ENCODE measurements at regions not wholly inside any gene's neighbourhood (a gene's known extent, or its start where the extent isn't known, plus 50 kb on each side); places are given as distances from the start of the nearest gene placed in this dataset.
"Not testable (repeated sequence)": the region's sequence is repeated elsewhere in the genome, so short reads cannot be mapped to it uniquely, and the experiment has no call there.

DNA sequence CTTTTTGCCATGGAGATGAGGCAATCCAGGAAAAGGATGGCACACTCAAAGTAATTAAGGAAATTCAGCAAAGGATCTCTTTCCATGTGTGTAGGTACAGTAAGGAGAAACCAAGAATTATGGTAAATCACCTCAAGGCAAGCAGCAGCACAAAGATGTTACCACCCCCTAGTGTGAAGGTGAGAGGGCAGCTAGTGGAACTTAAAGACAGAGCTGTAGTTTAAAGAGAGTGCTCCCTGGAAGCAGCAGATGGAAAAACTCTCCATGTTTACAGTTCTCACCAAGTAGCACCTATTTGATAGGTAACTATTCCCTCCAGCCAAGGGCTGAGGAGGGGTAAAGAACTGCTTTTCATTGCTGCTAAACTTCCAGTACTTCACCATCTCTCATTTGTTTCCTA, 860.4 kb upstream of the CRIM1 start:
- no peaks in the 10 kb centered on the region for H3K36me3 Mint-ChIP-seq (ENCODE audit: low read depth)
- no peaks in the 10 kb centered on the region for H3K9me3 Mint-ChIP-seq (ENCODE audit: insufficient read depth)
- DNase-seq: no peak
- no peak overlapping the region for H3K4me3 Mint-ChIP-seq
- no peaks in the 10 kb centered on the region for H3K27me3 Mint-ChIP-seq (ENCODE audit: low read depth)
- CTCF ChIA-PET: no interaction called here
- no peak for ATAC-seq
- POLR2A ChIA-PET: no interaction called here
- no peak overlapping the region for H3K27ac Mint-ChIP-seq
- no peaks in the 10 kb centered on the region for H3K4me1 Mint-ChIP-seq (ENCODE audit: low read depth)

GRCh38 chr2:35478121-35478520, 877.5 kb upstream of the CRIM1 start:
- H3K4me3 Mint-ChIP-seq; ATAC-seq; H3K27ac Mint-ChIP-seq; CTCF ChIA-PET; POLR2A ChIA-PET; H3K4me1 Mint-ChIP-seq (ENCODE audit: low read depth); H3K9me3 Mint-ChIP-seq (ENCODE audit: insufficient read depth); DNase-seq; H3K27me3 Mint-ChIP-seq (ENCODE audit: low read depth); H3K36me3 Mint-ChIP-seq (ENCODE audit: low read depth): not testable (repeated sequence)

DNA sequence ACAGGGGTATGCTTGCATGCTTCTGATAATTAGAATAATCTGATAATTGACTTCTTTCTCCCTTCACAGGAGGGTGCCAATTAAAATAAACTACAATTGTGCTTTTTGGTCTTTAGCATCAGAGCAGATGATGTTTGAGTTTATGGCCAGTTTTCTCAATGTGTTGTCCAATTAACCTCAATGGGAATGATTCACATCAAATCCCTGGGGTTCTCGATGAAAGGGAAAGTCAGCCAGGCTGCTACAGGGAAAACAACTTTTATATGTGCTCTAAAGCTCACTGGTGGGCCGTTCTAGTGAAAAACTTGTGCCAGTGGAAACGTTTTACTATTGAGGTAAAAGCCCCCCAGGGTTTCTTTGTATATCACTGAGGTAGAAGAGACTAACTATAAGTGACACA, 887.3 kb upstream of the CRIM1 start:
- Mint-ChIP-seq H3K4me3 (no peak overlapping the region), H3K9me3 (ENCODE audit: insufficient read depth) (no peaks in the 10 kb centered on the region), H3K4me1 (ENCODE audit: low read depth) (no peaks in the 10 kb centered on the region), H3K36me3 (ENCODE audit: low read depth) (no peaks in the 10 kb centered on the region), H3K27me3 (ENCODE audit: low read depth) (no peaks in the 10 kb centered on the region), H3K27ac (no peak overlapping the region)
- ChIA-PET POLR2A (no interaction called here), CTCF (no interaction called here)
- ATAC-seq (no peak), DNase-seq (no peak)

GRCh38 chr2:35463805-35464596, 891.6 kb upstream of the CRIM1 start:
- Mint-ChIP-seq H3K27me3 (ENCODE audit: low read depth) (no peaks in the 10 kb centered on the region), H3K36me3 (ENCODE audit: low read depth) (no peaks in the 10 kb centered on the region), H3K4me1 (ENCODE audit: low read depth) (no peaks in the 10 kb centered on the region), H3K27ac (no peak overlapping the region), H3K9me3 (ENCODE audit: insufficient read depth) (no peaks in the 10 kb centered on the region), H3K4me3 (no peak overlapping the region)
- CTCF ChIA-PET: no interaction called here
- ATAC-seq: no peak
- no peak for DNase-seq
- POLR2A ChIA-PET: no interaction called here

- no peak overlapping the region for H3K4me3 Mint-ChIP-seq
- ChIA-PET CTCF (no interaction called here), POLR2A (interaction anchor here (0.6 kb wide), 1 partner anchor 645 kb away, joined by 6 read pairs; no protein-coding TSS in a partner anchor)
- DNase-seq (no peak), ATAC-seq (no peak)
- no peaks in the 10 kb centered on the region for H3K27me3 Mint-ChIP-seq (ENCODE audit: low read depth)
- no peaks in the 10 kb centered on the region for H3K9me3 Mint-ChIP-seq (ENCODE audit: insufficient read depth)
- H3K4me1 Mint-ChIP-seq (ENCODE audit: low read depth): no peaks in the 10 kb centered on the region
- H3K36me3 Mint-ChIP-seq (ENCODE audit: low read depth): no peaks in the 10 kb centered on the region
- H3K27ac Mint-ChIP-seq: no peak overlapping the region
Observed at GRCh38 chr2:35462226-35462998, 893.2 kb upstream of the CRIM1 start.

DNA sequence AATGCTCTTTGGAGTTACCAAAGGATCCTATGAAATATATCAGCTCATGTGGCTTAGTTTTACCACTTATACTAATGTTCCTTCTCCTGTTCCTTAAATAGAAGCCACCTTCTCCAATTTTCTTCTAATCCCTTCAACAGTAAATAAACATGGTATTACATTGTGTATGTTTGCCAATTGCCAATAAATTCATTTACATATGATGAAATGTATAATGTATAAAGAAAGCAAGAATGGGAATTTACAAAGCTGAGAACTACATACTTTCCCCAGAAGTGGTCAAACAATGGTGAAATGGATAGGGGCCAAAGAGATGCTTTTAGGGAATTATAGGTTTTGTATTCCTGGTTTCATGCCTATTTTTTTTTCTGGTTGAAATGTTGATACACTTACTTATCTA, 894.2 kb upstream of the CRIM1 start:
- CTCF ChIA-PET: no interaction called here
- no peak overlapping the region for H3K27ac Mint-ChIP-seq
- H3K4me3 Mint-ChIP-seq: no peak overlapping the region
- ATAC-seq (no peak), DNase-seq (no peak)
- POLR2A ChIA-PET: no interaction called here
- H3K27me3 Mint-ChIP-seq (ENCODE audit: low read depth): no peaks in the 10 kb centered on the region
- H3K36me3 Mint-ChIP-seq (ENCODE audit: low read depth): no peaks in the 10 kb centered on the region
- H3K4me1 Mint-ChIP-seq (ENCODE audit: low read depth): no peaks in the 10 kb centered on the region
- H3K9me3 Mint-ChIP-seq (ENCODE audit: insufficient read depth): no peaks in the 10 kb centered on the region

GRCh38 chr2:35454966-35455638, 900.5 kb upstream of the CRIM1 start:
- Mint-ChIP-seq H3K27me3 (ENCODE audit: low read depth) (no peaks in the 10 kb centered on the region), H3K36me3 (ENCODE audit: low read depth) (no peaks in the 10 kb centered on the region), H3K9me3 (ENCODE audit: insufficient read depth) (no peaks in the 10 kb centered on the region), H3K27ac (no peak overlapping the region), H3K4me3 (no peak overlapping the region), H3K4me1 (ENCODE audit: low read depth) (no peaks in the 10 kb centered on the region)
- ATAC-seq (no peak), DNase-seq (no peak)
- ChIA-PET CTCF (no interaction called here), POLR2A (no interaction called here)

DNA sequence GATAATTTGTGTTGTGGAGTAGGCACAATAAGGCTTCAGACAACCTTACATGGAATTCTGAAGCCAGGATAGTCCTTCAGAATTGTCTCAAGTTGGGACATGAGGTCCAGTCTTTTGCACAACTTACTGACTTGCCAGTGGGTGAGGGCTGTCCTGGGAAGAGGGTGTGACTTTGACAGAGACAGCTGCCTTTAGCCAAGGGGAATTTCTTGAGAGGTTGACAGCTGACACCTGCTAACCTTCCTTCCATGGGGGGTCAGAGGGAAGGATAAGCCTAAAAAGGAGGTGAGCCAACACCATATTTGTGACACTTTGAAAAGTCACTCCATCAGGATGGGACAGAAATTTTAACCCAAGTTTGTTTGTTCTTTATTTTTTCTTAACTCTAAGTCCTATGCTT, 907.8 kb upstream of the CRIM1 start:
- H3K4me1 Mint-ChIP-seq (ENCODE audit: low read depth): no peaks in the 10 kb centered on the region
- ChIA-PET CTCF (no interaction called here), POLR2A (no interaction called here)
- DNase-seq (no peak), ATAC-seq (no peak)
- H3K4me3 Mint-ChIP-seq: no peak overlapping the region
- no peaks in the 10 kb centered on the region for H3K36me3 Mint-ChIP-seq (ENCODE audit: low read depth)
- H3K27me3 Mint-ChIP-seq (ENCODE audit: low read depth): no peaks in the 10 kb centered on the region
- H3K9me3 Mint-ChIP-seq (ENCODE audit: insufficient read depth): no peaks in the 10 kb centered on the region
- no peak overlapping the region for H3K27ac Mint-ChIP-seq

DNA sequence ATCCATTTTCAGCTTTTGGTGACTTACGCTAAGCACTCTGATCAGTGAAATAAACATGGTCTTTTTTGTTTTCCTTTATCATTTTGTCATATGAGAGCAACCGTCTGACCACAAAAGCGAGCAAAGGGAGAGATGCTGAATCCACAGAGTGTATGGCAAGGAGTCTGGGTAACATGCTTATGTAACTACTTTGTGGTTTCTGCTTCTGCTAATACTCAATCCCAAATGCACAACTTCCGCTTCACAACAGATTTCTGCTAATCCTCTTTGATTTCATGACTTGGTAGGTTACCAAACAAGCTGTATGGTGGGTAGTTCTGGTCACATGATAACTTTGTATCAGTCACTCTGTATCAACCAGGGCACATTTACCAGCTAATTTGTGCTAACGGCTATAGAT, 908.4 kb upstream of the CRIM1 start:
- DNase-seq (no peak), ATAC-seq (no peak)
- Mint-ChIP-seq H3K27ac (no peak overlapping the region), H3K4me3 (no peak overlapping the region), H3K27me3 (ENCODE audit: low read depth) (no peaks in the 10 kb centered on the region), H3K36me3 (ENCODE audit: low read depth) (no peaks in the 10 kb centered on the region), H3K4me1 (ENCODE audit: low read depth) (no peaks in the 10 kb centered on the region), H3K9me3 (ENCODE audit: insufficient read depth) (no peaks in the 10 kb centered on the region)
- CTCF ChIA-PET: no interaction called here
- POLR2A ChIA-PET: no interaction called here

GRCh38 chr2:35443087-35443486, 912.5 kb upstream of the CRIM1 start:
- no peak for ATAC-seq
- Mint-ChIP-seq H3K36me3 (ENCODE audit: low read depth) (no peaks in the 10 kb centered on the region), H3K4me3 (no peak overlapping the region), H3K4me1 (ENCODE audit: low read depth) (no peaks in the 10 kb centered on the region), H3K27ac (no peak overlapping the region), H3K9me3 (ENCODE audit: insufficient read depth) (no peaks in the 10 kb centered on the region), H3K27me3 (ENCODE audit: low read depth) (no peaks in the 10 kb centered on the region)
- no peak for DNase-seq
- POLR2A ChIA-PET: no interaction called here
- CTCF ChIA-PET: no interaction called here

- H3K27ac Mint-ChIP-seq; H3K36me3 Mint-ChIP-seq (ENCODE audit: low read depth); DNase-seq; H3K9me3 Mint-ChIP-seq (ENCODE audit: insufficient read depth); CTCF ChIA-PET; ATAC-seq; POLR2A ChIA-PET; H3K4me1 Mint-ChIP-seq (ENCODE audit: low read depth); H3K27me3 Mint-ChIP-seq (ENCODE audit: low read depth); H3K4me3 Mint-ChIP-seq: not testable (repeated sequence)
Observed at GRCh38 chr2:35441575-35441974, 914.0 kb upstream of the CRIM1 start.

- ATAC-seq; H3K4me3 Mint-ChIP-seq; POLR2A ChIA-PET; H3K27me3 Mint-ChIP-seq (ENCODE audit: low read depth); H3K4me1 Mint-ChIP-seq (ENCODE audit: low read depth); DNase-seq; H3K27ac Mint-ChIP-seq; CTCF ChIA-PET; H3K9me3 Mint-ChIP-seq (ENCODE audit: insufficient read depth); H3K36me3 Mint-ChIP-seq (ENCODE audit: low read depth): not testable (repeated sequence)
Observed at GRCh38 chr2:35440308-35440707, 915.3 kb upstream of the CRIM1 start.

Measured in activated CD8-positive, alpha-beta T cell treated with anti-CD3 and anti-CD28 coated beads, Interleukin-2, amount 10 ng/mL, durations not matched to agents 7 days and 5 days (primary cell).